ENCODE measurements at regions not wholly inside any gene's neighbourhood (a gene's known extent, or its start where the extent isn't known, plus 50 kb on each side); places are given as distances from the start of the nearest gene placed in this dataset.
"Not testable (repeated sequence)": the region's sequence is repeated elsewhere in the genome, so short reads cannot be mapped to it uniquely, and the experiment has no call there.

DNA sequence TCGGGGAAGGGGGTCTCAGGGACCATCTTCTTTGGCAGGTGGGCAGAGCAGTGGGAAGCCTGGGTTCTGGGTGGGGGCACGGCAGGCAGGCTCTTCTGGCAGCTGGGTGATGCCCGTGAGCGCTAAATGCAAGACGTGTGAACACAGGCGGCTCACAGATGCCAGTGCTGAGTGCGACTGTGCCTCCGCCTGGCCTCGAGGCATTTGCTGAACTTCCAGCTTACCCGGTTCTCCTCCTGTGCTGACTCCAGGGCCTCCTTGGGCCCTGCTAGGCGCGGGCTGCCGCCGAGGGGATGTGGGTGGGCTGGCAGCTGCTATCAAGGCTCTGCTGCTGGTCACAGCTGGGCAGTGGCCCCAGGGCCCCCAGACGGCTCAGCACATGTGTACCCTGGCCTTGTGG lies 3947.8 kb upstream of the TPTE start:
- H3K9ac ChIP-seq (ENCODE audit: low read depth in 2 of 2, low read length in 2 of 2); H3K27ac ChIP-seq; DNase-seq; H3K9me3 ChIP-seq; H3K36me3 ChIP-seq; H3K27me3 ChIP-seq; H3K4me3 ChIP-seq; H3K4me1 ChIP-seq; intact Hi-C loops (cut with DNase I): not testable (repeated sequence)

DNA sequence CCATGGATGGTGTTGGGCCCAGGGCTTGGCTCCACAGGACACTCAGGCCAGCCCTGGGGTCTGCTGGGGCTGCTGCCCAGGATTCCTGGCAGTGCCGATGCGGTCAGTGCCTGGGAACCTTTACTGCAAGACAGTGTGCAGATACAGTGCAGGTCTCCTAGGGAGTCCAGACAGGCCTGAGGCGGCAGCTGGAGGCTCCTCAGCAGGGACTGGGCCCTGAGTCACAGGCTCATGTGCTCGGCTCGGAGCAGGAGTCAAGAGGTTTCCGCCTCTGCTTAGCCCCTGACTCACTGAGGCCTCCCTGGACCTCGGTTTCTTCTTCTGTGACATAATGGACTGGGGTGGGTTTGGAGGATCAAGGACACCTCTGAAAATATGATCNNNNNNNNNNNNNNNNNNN lies 3941.6 kb upstream of the TPTE start:
- H3K4me1 ChIP-seq; H3K27me3 ChIP-seq; DNase-seq; H3K9me3 ChIP-seq; H3K9ac ChIP-seq (ENCODE audit: low read depth in 2 of 2, low read length in 2 of 2); H3K4me3 ChIP-seq; H3K36me3 ChIP-seq; H3K27ac ChIP-seq; intact Hi-C loops (cut with DNase I): not testable (repeated sequence)

All from colonic mucosa (tissue), 4 donors.